ENCODE measurements at regions not wholly inside any gene's neighbourhood (a gene's known extent, or its start where the extent isn't known, plus 50 kb on each side); places are given as distances from the start of the nearest gene placed in this dataset.

- Mint-ChIP-seq H3K4me1 (no peaks in the 10 kb centered on the region), H3K36me3 (peaks cover 4% of the 10 kb centered on the region), H3K9me3 (peaks cover 25% of the 10 kb centered on the region), H3K4me3 (no peak overlapping the region), H3K27ac (no peak overlapping the region), H3K27me3 (peaks cover 5% of the 10 kb centered on the region)
- no peak for DNase-seq
These were observed 165.1 kb upstream of the TMCC3 start for GRCh38 chr12:94815450-94815849.

DNA sequence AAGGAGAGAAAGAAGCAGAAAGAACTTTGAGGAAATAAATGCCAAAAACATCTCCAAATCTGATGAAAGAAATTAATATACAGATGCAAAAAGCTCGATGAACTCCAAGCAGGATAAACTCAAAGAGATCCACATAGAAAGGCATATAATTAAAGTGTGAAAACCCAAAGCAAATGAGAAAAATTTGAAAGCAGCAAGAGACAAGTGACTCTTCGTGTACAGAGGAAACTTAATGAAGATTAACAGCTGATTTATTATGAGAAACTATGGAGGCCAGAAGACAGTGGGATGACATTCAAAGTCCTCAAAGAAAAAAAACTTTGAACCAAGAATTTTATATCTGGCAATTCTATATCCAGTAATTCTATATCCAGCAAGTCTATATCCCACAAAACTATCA, 163.0 kb upstream of the TMCC3 start:
- no peak overlapping the region for H3K4me3 Mint-ChIP-seq
- H3K27ac Mint-ChIP-seq: no peak overlapping the region
- H3K36me3 Mint-ChIP-seq: peaks cover 4% of the 10 kb centered on the region
- DNase-seq: no peak
- peaks cover 34% of the 10 kb centered on the region for H3K9me3 Mint-ChIP-seq
- peaks cover 5% of the 10 kb centered on the region for H3K27me3 Mint-ChIP-seq
- H3K4me1 Mint-ChIP-seq: no peaks in the 10 kb centered on the region

GRCh38 chr12:94812345-94812744, 162.0 kb upstream of the TMCC3 start:
- no peak overlapping the region for H3K4me3 Mint-ChIP-seq
- H3K27me3 Mint-ChIP-seq: peaks cover 5% of the 10 kb centered on the region
- peaks cover 34% of the 10 kb centered on the region for H3K9me3 Mint-ChIP-seq
- peaks cover 4% of the 10 kb centered on the region for H3K36me3 Mint-ChIP-seq
- no peak overlapping the region for H3K27ac Mint-ChIP-seq
- H3K4me1 Mint-ChIP-seq: no peaks in the 10 kb centered on the region
- no peak for DNase-seq

DNA sequence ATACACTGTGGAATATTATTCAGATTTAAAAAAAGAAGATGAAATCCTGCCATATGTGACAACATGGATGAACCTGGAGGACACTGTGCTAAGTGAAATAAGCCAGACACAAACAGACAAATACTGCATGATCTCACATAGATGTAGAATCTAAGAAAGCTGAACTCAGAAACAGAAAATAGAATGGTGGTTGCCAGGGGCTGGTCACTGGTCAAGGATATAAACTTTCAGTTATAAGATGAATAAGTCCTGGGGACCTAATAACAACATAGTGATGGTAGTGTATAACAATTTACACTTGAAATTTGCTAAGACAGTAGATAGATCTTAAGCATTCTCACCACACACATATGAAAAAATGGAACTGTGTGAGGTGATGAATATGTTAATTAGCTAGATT, 161.3 kb upstream of the TMCC3 start:
- Mint-ChIP-seq H3K9me3 (peaks cover 34% of the 10 kb centered on the region), H3K27ac (no peak overlapping the region), H3K27me3 (peaks cover 5% of the 10 kb centered on the region), H3K4me1 (no peaks in the 10 kb centered on the region), H3K36me3 (peaks cover 4% of the 10 kb centered on the region), H3K4me3 (no peak overlapping the region)
- DNase-seq: no peak

GRCh38 chr12:94807951-94808350, 157.6 kb upstream of the TMCC3 start:
- no peak for DNase-seq
- Mint-ChIP-seq H3K27ac (no peak overlapping the region), H3K4me3 (no peak overlapping the region), H3K9me3 (peaks cover 19% of the 10 kb centered on the region), H3K4me1 (no peaks in the 10 kb centered on the region), H3K36me3 (no peaks in the 10 kb centered on the region), H3K27me3 (no peaks in the 10 kb centered on the region)

DNA sequence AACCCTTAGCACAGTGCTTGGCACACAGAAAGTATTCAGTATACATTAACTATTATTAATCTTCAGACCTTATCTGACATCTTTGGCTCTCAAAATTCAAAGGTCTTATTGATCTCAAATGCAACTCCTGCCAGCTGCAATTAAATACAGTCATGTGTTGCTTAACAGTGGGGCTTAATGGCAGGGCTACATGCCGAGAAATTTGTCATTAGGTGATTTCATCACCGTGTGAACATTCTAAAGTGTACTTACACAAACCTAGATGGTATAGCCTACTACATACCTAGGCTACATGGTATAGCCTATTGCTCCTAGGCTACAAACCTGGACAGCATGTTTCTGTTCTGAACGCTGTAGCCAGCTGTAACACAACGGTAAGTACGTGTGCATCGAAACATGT, 156.3 kb upstream of the TMCC3 start:
- Mint-ChIP-seq H3K9me3 (peaks cover 15% of the 10 kb centered on the region), H3K27me3 (no peaks in the 10 kb centered on the region), H3K36me3 (no peaks in the 10 kb centered on the region), H3K27ac (no peak overlapping the region), H3K4me3 (no peak overlapping the region), H3K4me1 (no peaks in the 10 kb centered on the region)
- no peak for DNase-seq

DNA sequence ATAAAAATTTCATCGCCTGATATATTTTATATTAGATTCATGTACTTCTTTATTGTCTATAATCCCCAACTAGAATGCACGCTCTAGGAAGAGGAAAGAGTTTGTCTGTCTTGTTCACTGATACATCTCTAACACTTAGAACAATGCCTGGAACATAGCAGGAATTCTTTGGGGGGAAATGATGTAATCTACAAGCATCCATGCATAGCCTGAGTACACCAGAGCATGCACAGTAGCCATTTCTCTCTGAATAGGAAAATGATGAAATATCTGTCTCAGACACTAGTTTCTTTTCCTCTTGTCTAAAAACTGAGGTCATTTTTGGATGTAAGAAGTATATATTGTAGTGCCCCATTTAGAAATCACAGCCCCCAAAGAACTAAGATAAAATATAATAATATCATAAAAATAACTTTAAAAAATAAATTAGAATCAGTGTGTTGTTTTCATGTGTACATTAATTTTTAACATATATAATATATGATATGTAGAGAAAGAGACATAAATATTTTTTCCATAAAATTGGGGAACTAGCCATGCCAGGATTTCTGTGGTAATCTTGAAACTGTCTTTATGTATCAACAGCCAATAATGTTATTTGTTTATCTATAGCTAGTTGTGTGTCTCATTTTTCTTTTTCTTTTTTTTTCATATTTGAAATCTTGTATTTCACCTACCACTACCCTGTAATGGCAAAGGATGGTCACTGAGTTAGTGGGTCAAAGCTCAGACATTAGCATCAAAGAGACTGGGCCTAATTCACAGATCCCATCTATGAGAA, 155.6 kb upstream of the TMCC3 start:
- Mint-ChIP-seq H3K9me3 (peaks cover 10% of the 10 kb centered on the region), H3K36me3 (no peaks in the 10 kb centered on the region), H3K27ac (no peak overlapping the region), H3K4me3 (no peak overlapping the region), H3K4me1 (no peaks in the 10 kb centered on the region), H3K27me3 (no peaks in the 10 kb centered on the region)
- DNase-seq: no peak

DNA sequence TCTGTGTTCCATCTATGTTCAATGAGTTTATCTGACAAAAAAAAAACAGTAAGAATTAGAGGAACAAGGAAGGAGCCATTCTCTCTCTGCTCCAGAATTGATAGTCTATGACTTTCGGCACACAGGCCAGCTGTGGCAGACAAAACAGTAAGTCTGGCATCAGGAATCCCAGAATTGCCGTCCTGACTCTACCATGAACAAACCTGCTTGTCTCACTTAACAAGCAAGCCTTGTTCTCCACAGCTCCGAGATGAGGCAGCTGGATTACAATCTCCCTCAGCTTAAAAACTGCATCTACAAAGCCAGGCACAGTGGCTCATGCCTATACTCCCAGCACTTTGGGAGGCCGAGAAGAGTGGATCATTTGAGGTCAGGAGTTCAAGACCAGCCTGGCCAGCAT, 153.6 kb upstream of the TMCC3 start:
- no peaks in the 10 kb centered on the region for H3K36me3 Mint-ChIP-seq
- no peaks in the 10 kb centered on the region for H3K4me1 Mint-ChIP-seq
- no peak overlapping the region for H3K4me3 Mint-ChIP-seq
- H3K27me3 Mint-ChIP-seq: no peaks in the 10 kb centered on the region
- DNase-seq: no peak
- no peaks in the 10 kb centered on the region for H3K9me3 Mint-ChIP-seq
- no peak overlapping the region for H3K27ac Mint-ChIP-seq

DNA sequence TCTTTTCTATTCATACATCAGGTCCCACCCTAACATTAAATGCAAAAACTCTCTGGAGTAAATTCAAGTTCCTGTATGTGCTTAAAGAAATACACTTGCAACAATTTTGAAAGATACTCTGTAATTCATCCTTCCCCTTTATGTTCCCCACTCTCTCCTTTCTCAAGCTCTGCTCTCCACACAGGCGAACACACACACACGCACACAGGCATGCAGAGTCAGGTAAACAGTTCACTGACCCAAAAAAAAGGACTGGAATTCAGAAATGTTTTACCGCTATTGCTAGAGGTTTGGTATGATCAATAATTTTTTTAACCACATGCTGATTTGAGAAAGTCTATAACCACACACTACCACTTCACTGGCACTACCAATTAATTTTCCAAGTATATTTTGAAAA, 152.4 kb upstream of the TMCC3 start:
- H3K9me3 Mint-ChIP-seq: no peaks in the 10 kb centered on the region
- H3K4me3 Mint-ChIP-seq: no peak overlapping the region
- no peaks in the 10 kb centered on the region for H3K36me3 Mint-ChIP-seq
- H3K27me3 Mint-ChIP-seq: no peaks in the 10 kb centered on the region
- no peaks in the 10 kb centered on the region for H3K4me1 Mint-ChIP-seq
- H3K27ac Mint-ChIP-seq: no peak overlapping the region
- no peak for DNase-seq

DNA sequence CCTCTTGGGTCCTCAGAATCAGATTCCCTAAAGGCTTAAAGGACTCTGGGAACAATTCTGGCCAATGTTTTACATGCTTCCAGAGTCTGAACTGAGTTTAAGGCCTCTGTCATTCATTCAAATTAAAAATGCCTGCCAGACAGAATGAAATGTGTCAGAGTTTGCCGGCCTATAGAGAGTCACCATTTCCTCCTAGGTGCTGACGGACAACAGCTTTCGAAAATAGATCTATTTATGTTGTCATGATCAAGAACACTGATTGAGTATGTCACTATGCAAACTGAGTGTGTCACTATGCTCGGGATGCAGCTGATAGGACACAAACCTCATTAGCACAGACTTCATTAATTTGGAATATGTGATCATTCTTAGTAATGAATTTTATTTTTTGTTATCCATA, 151.4 kb upstream of the TMCC3 start:
- Mint-ChIP-seq H3K27ac (no peak overlapping the region), H3K4me1 (no peaks in the 10 kb centered on the region), H3K4me3 (no peak overlapping the region), H3K36me3 (no peaks in the 10 kb centered on the region), H3K27me3 (no peaks in the 10 kb centered on the region), H3K9me3 (no peaks in the 10 kb centered on the region)
- DNase-seq: no peak

DNA sequence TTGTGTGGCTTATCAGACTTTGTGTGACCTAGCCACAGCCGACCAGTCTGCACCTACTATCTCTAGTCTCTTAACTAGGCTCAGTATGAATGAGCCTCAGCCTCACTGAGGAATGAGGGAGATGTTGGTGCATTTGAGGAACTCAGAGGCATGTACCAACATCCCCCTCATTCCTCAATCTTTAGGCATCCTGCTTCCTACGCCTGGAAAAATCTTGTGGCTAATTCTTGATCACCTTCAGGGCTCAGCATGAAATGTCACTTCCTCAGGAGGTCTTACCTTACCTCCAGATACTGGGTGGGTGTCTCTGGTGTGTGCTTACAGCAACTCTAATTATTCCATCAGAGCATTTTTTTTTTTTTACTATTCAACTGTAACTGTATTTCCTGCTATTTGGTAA, 148.8 kb upstream of the TMCC3 start:
- no peaks in the 10 kb centered on the region for H3K9me3 Mint-ChIP-seq
- H3K27ac Mint-ChIP-seq: no peak overlapping the region
- peaks cover 6% of the 10 kb centered on the region for H3K4me1 Mint-ChIP-seq
- no peaks in the 10 kb centered on the region for H3K36me3 Mint-ChIP-seq
- DNase-seq: no peak
- H3K27me3 Mint-ChIP-seq: no peaks in the 10 kb centered on the region
- H3K4me3 Mint-ChIP-seq: no peak overlapping the region

DNA sequence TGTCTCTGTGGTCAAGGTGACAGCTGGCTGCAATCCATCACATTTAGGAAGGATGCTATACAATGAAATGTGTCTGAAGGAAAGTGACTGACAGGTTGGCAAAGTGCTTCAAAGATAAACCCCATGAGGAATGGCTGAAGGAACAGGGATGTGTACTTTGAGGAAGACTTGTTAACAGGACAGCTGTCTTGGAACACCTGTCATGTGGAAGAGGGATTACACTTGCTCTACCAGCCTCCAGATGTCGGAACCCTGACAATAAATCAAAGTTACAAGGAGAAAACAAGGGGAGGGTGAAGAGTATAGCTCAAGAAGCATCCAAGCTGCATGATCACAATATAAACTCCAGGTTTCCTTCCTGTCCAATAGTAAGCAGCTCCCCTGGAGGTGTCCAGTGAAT, 147.8 kb upstream of the TMCC3 start:
- no peak for DNase-seq
- Mint-ChIP-seq H3K27ac (no peak overlapping the region), H3K4me1 (peaks cover 6% of the 10 kb centered on the region), H3K36me3 (no peaks in the 10 kb centered on the region), H3K27me3 (no peaks in the 10 kb centered on the region), H3K4me3 (no peak overlapping the region), H3K9me3 (no peaks in the 10 kb centered on the region)

GRCh38 chr12:94795520-94795919, 145.2 kb upstream of the TMCC3 start:
- no peak for DNase-seq
- Mint-ChIP-seq H3K4me1 (peaks cover 6% of the 10 kb centered on the region), H3K36me3 (no peaks in the 10 kb centered on the region), H3K27ac (no peak overlapping the region), H3K9me3 (no peaks in the 10 kb centered on the region), H3K27me3 (no peaks in the 10 kb centered on the region), H3K4me3 (no peak overlapping the region)

DNA sequence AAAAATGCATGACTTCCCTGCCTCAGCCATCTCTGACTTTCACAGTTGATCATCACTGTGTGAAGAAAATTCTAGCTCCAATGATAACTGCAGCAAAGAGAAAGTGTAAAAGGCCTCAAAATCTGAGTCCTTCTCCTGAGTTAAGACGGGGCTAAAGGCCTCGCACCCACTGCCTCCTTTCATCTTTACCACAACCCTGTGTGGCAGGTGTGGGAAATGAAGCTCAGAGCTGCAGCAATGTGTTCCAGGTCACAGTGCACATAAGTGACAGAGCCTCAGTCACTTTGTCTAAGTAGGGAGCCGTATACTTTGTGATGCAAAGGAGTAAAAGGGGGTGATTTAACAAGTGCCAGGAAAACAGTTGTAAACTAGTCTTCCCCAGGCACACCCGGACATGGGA, 144.7 kb upstream of the TMCC3 start:
- no peaks in the 10 kb centered on the region for H3K9me3 Mint-ChIP-seq
- H3K4me3 Mint-ChIP-seq: no peak overlapping the region
- no peak overlapping the region for H3K27ac Mint-ChIP-seq
- no peak for DNase-seq
- no peaks in the 10 kb centered on the region for H3K27me3 Mint-ChIP-seq
- H3K4me1 Mint-ChIP-seq: peaks cover 6% of the 10 kb centered on the region
- no peaks in the 10 kb centered on the region for H3K36me3 Mint-ChIP-seq

DNA sequence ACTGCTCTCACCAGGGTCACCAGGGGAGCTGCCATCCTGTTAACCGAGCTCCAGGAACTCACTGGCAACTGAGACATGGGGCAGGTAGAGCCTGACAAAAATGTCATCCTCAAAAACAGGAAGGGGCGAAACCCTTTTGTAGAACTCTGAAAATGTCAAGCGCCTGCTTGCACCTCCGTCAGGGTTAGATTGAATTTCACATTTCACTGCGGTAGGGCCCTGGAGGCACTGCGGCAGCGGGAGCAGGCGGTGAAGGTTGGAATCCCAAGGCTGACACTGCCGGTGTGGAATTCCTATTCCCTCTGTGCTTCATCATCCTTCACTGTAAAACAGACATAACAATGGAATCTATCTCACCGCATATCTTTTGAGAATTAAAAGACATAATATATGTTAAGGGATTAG, 142.8 kb upstream of the TMCC3 start:
- DNase-seq: no peak
- Mint-ChIP-seq H3K27ac (no peak overlapping the region), H3K4me1 (peaks cover 6% of the 10 kb centered on the region), H3K4me3 (no peak overlapping the region), H3K27me3 (no peaks in the 10 kb centered on the region), H3K36me3 (no peaks in the 10 kb centered on the region), H3K9me3 (no peaks in the 10 kb centered on the region)

GRCh38 chr12:94792693-94793092, 142.3 kb upstream of the TMCC3 start:
- Mint-ChIP-seq H3K4me1 (peaks cover 6% of the 10 kb centered on the region), H3K27me3 (no peaks in the 10 kb centered on the region), H3K9me3 (no peaks in the 10 kb centered on the region), H3K36me3 (no peaks in the 10 kb centered on the region), H3K4me3 (no peak overlapping the region), H3K27ac (no peak overlapping the region)
- no peak for DNase-seq

All from activated naive CD8-positive, alpha-beta T cell treated with anti-CD3 and anti-CD28 coated beads for 36 hours (primary cell).